ENCODE measurements at regions not wholly inside any gene's neighbourhood (a gene's known extent, or its start where the extent isn't known, plus 50 kb on each side); places are given as distances from the start of the nearest gene placed in this dataset.

DNA sequence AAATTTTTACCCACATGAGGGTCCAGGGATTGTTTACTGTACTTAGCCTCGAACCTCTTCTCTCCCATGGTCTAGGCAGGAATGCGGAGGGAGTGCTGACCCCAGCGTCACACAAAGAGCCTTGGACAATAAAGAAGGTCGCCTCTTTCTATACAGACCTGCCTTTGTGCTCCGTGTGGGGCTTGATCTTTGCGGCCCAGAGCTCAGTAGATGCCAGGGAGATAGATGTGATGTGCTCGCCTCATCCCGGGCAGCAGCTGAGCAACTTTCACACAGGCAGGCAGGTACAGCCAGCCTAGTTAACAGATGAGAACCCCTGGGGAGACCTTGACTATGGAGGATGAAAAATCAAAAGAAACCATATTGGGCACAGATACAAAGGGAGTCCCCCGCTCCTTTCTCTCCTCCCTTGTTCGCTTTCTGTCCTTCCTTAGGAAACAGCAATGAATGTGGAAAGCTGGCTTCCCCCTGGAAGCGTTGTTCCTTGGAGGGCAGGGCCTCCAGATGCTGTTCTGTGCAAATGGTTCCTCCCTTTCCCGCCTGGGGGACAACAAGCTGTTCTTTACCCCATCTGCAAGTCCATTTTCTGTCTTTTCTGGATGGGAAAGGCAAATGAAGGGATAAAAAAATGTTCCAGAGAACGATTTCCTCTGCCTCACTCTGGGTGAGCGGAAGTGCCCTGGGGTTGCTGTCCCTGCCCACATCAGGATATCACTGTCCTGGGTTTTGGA is 128.3 kb downstream of the OLIG3 start:
- DNase-seq (ENCODE audit: extremely low spot score) = no peak
- ChIA-PET POLR2A (no interaction called here), CTCF (interaction anchor here (0.5 to 1.0 kb wide), 2 partner anchors 579 to 645 kb away, joined by 3 read pairs; no protein-coding TSS in a partner anchor)
- TF ChIP-seq BHLHE40 (IDR thresholded peaks at IDR 0.05; ENCODE audit: borderline replicate concordance) (no peak), SP1 (IDR thresholded peaks at IDR 0.05) (no peak), FOXA1 (IDR thresholded peaks at IDR 0.05) (no peak), CTBP1 (IDR thresholded peaks at IDR 0.05; ENCODE audit: borderline replicate concordance) (no peak), HDGF (IDR thresholded peaks at IDR 0.05; ENCODE audit: borderline replicate concordance) (no peak)

DNA sequence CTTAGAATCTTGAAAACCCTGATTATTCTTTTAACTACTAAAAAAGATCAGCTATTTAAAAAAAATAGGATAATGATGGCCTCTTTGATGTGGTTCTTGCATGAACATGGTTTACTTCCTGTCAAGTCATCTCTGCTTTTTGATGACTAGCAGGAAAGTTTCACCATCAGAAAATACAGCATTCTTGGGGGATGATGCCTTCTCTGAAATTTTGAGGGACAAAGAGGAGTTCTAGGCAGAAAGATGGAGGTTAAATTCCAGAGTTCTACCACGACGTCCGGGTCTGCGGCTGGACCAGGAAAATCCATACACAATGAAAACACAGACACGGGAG is 130.4 kb downstream of the OLIG3 start:
- TF ChIP-seq LEF1 (IDR thresholded peaks at IDR 0.05; ENCODE audit: borderline replicate concordance) (no peak), FOXM1 (IDR thresholded peaks at IDR 0.05; ENCODE audit: borderline replicate concordance) (no peak)
- no peak for DNase-seq (ENCODE audit: extremely low spot score)
- CTCF ChIA-PET = no interaction called here
- POLR2A ChIA-PET = no interaction called here

DNA sequence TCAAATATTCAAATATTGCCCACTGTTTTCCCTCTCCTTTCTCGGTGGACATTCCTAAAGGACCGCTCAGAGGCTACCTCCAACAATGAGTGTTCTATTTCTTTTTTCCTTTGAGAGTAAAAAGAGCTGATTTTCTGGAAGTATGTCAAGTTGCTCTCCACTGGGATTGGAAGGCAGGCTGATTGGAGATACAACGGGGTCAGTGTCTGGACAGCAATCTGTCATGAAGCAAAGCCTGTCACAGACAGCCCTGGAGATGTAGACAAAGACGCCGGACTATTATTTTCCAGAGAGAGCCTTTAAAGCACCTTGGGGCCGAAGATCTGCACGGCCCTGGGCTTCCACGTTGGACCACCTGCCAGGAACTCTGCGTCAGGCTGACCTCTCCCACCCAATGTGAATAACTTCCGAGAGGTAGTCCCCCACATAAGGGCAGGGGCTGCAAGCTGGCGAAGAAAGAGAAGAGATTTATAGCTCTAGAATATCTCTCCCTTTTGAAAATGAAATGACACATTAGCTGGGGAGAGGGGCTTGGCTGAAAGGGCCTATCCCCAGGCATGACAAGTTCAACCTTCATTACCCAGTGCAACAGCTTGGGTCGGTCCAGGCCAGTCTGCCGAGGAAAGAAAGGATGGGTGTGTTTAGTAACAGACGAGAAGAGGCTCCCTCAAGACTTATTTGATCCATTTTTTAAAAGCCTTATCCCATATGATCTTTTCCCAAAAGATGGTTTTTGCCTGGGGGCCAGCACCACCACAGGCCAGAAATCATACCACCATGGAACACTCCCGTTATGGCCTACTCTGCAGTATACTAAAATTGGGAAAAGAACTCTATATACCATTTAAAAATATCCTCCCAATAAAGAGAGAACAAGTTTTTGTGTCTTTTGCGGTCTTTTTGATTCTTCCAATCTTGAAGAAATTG is 131.1 kb downstream of the OLIG3 start:
- CTCF ChIA-PET = interaction anchor here (0.6 kb wide), 1 partner anchor 420 kb away, joined by 3 read pairs; no protein-coding TSS in a partner anchor

DNA sequence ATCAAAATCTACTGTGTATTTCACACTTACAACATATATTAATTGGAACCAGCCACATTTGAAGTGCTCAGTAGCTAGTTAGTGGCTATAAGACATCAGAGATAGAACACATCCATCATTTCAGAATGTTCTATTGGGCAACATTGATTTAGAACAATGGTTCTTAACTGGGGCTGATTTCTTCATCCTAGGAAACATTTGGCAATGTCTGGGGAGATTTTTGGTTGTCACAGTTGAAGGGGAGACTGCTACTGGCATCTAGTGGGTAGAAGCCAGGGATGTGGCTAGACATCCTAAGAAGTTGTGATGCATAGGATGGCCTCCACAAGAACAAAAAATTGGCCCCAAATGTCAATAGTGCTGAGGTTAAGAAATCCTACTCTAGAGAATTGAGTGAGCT is 132.5 kb downstream of the OLIG3 start:
- TF ChIP-seq FOXK2 (IDR thresholded peaks at IDR 0.05) (no peak), FOXM1 (IDR thresholded peaks at IDR 0.05; ENCODE audit: borderline replicate concordance) (no peak), LEF1 (IDR thresholded peaks at IDR 0.05; ENCODE audit: borderline replicate concordance) (no peak), ARNT (IDR thresholded peaks at IDR 0.05) (no peak), ELF4 (IDR thresholded peaks at IDR 0.05) (no peak), ZNF384 (IDR thresholded peaks at IDR 0.05) (no peak), L3MBTL2 (conservative IDR thresholded peaks at IDR 0.05) (no peak)
- TF ChIP-seq, protein P1, sequence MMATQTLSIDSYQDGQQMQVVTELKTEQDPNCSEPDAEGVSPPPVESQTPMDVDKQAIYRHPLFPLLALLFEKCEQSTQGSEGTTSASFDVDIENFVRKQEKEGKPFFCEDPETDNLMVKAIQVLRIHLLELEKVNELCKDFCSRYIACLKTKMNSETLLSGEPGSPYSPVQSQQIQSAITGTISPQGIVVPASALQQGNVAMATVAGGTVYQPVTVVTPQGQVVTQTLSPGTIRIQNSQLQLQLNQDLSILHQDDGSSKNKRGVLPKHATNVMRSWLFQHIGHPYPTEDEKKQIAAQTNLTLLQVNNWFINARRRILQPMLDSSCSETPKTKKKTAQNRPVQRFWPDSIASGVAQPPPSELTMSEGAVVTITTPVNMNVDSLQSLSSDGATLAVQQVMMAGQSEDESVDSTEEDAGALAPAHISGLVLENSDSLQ (IDR thresholded peaks at IDR 0.05) = no peak
- no peak for DNase-seq (ENCODE audit: extremely low spot score)
- ChIA-PET POLR2A (no interaction called here), CTCF (no interaction called here)

More for the DNA sequence above, 131.1 kb downstream of the OLIG3 start:
- no peak for DNase-seq (ENCODE audit: extremely low spot score)
- TF ChIP-seq FOXK2 (IDR thresholded peaks at IDR 0.05) = no peak
- TF ChIP-seq FOXM1 (IDR thresholded peaks at IDR 0.05; ENCODE audit: borderline replicate concordance) = no peak
- TF ChIP-seq, protein P1 (IDR thresholded peaks at IDR 0.05) = no peak
- no peak for TF ChIP-seq ZNF384 (IDR thresholded peaks at IDR 0.05)
- TF ChIP-seq ELF4 (IDR thresholded peaks at IDR 0.05) = no peak
- no peak for TF ChIP-seq ARNT (IDR thresholded peaks at IDR 0.05)
- no peak for TF ChIP-seq NFRKB (IDR thresholded peaks at IDR 0.05)
- no peak for TF ChIP-seq TARDBP (IDR thresholded peaks at IDR 0.05)
- no peak for TF ChIP-seq FOXA1 (IDR thresholded peaks at IDR 0.05)
- no peak for TF ChIP-seq L3MBTL2 (conservative IDR thresholded peaks at IDR 0.05)
- TF ChIP-seq SP1 (IDR thresholded peaks at IDR 0.05) = no peak
- TF ChIP-seq HDGF (IDR thresholded peaks at IDR 0.05; ENCODE audit: borderline replicate concordance) = no peak
- no peak for TF ChIP-seq BHLHE40 (IDR thresholded peaks at IDR 0.05; ENCODE audit: borderline replicate concordance)
- TF ChIP-seq LEF1 (IDR thresholded peaks at IDR 0.05; ENCODE audit: borderline replicate concordance) = no peak
- TF ChIP-seq SUZ12 (IDR thresholded peaks at IDR 0.05) = no peak
- no peak for TF ChIP-seq CTBP1 (IDR thresholded peaks at IDR 0.05; ENCODE audit: borderline replicate concordance)
- POLR2A ChIA-PET = no interaction called here

DNA sequence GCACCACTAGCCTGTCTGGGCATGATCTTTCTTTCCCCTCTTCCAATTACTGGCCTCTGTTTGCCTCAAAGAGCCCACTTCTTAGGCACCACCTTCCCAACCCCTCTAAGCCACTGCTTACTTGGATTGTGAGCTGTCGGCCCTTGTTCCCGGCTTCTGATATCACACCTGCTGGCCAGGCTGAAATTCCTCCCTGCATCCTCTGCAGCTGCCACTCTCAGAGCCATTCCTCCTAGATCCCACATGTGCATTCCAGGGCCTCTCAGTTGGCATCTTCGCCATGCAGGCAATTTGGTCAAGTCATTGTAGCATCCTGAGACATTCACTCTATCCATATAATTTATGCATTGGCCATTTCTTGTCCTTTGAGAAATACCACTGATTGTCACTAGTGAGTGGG is 135.9 kb downstream of the OLIG3 start:
- ChIA-PET POLR2A (no interaction called here), CTCF (interaction anchor here (0.7 kb wide), 1 partner anchor 16 kb away, joined by 4 read pairs; no protein-coding TSS in a partner anchor)
- TF ChIP-seq, protein P1 (IDR thresholded peaks at IDR 0.05) = no peak
- TF ChIP-seq ELF4 (IDR thresholded peaks at IDR 0.05) (no peak), L3MBTL2 (conservative IDR thresholded peaks at IDR 0.05) (no peak), SP1 (IDR thresholded peaks at IDR 0.05) (no peak), BHLHE40 (IDR thresholded peaks at IDR 0.05; ENCODE audit: borderline replicate concordance) (no peak), CTBP1 (IDR thresholded peaks at IDR 0.05; ENCODE audit: borderline replicate concordance) (no peak)
- DNase-seq (ENCODE audit: extremely low spot score) = no peak

DNA sequence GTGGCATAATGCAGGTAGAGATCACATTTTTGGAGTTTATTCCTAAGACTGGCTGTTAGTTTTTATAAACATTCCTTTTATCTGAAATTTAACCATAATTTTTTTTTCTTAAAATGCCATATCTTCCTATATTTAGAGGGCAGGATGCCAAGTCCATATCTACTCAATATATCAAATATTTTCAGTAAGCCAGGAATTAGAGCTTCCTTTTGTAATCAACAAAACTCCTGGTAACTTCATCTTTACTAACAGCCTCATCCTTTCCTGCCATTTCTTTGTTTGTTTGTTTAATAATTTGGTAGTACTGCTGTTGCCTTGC is 136.3 kb downstream of the OLIG3 start:
- CTCF ChIA-PET = interaction anchor here (0.7 kb wide), 1 partner anchor 16 kb away, joined by 4 read pairs; no protein-coding TSS in a partner anchor
- no peak for DNase-seq (ENCODE audit: extremely low spot score)
- POLR2A ChIA-PET = no interaction called here
- TF ChIP-seq TARDBP (IDR thresholded peaks at IDR 0.05) (no peak), ELF4 (IDR thresholded peaks at IDR 0.05) (no peak), CTBP1 (IDR thresholded peaks at IDR 0.05; ENCODE audit: borderline replicate concordance) (no peak), L3MBTL2 (conservative IDR thresholded peaks at IDR 0.05) (no peak), FOXA1 (IDR thresholded peaks at IDR 0.05) (no peak), FOXK2 (IDR thresholded peaks at IDR 0.05) (no peak), SUZ12 (IDR thresholded peaks at IDR 0.05) (no peak), FOXM1 (IDR thresholded peaks at IDR 0.05; ENCODE audit: borderline replicate concordance) (no peak), ZNF384 (IDR thresholded peaks at IDR 0.05) (no peak), LEF1 (IDR thresholded peaks at IDR 0.05; ENCODE audit: borderline replicate concordance) (no peak), SP1 (IDR thresholded peaks at IDR 0.05) (no peak), HDGF (IDR thresholded peaks at IDR 0.05; ENCODE audit: borderline replicate concordance) (no peak), BHLHE40 (IDR thresholded peaks at IDR 0.05; ENCODE audit: borderline replicate concordance) (no peak), NFRKB (IDR thresholded peaks at IDR 0.05) (no peak)
- TF ChIP-seq, protein P1 (IDR thresholded peaks at IDR 0.05) = no peak

Measured in HEK293T (cell line).